ENCODE measurements at regions not wholly inside any gene's neighbourhood (a gene's known extent, or its start where the extent isn't known, plus 50 kb on each side); places are given as distances from the start of the nearest gene placed in this dataset.
"Not testable (repeated sequence)": the region's sequence is repeated elsewhere in the genome, so short reads cannot be mapped to it uniquely, and the experiment has no call there.

GRCh38 chr13:42424182-42424581, 149.8 kb upstream of the TNFSF11 start:
- no peaks in the 10 kb centered on the region for H3K36me3 ChIP-seq (ENCODE audit: control insufficient read depth, insufficient read depth, low read length, severe bottlenecking)
- no peaks in the 10 kb centered on the region for H3K4me1 ChIP-seq (ENCODE audit: control insufficient read depth, insufficient read depth, low read length)
- no peak overlapping the region for H3K9ac ChIP-seq (ENCODE audit: low read length)
- peaks cover 10% of the 10 kb centered on the region for H3K27me3 ChIP-seq (replicated peaks; ENCODE audit: control insufficient read depth, insufficient read depth, low read length)
- H3K9me3 ChIP-seq (ENCODE audit: control insufficient read depth, low read length) = peaks cover 8% of the 10 kb centered on the region
- H3K4me3 ChIP-seq (ENCODE audit: low read length) = no peak overlapping the region
- DNase-seq (ENCODE audit: low read depth) = no peak

DNA sequence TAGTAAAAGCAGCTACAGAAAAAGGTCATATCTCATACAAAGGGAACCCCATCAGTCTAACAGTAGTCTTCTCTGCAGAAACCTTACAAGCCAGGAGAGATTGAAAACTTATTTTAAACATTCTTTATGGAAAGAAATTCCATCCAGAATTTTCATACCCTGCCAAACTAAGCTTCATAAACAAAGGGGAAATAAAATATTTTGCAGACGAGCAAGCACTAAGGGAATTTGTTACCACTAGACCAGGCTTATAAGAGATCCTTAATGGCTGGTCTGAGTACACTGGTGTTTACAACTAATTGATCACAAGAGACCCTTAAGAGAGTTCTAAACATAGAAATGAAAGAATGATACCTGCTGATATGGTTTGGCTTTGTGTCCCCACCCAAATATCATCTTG, 128.6 kb upstream of the TNFSF11 start:
- Histone ChIP-seq H3K36me3 (ENCODE audit: control insufficient read depth, insufficient read depth, low read length, severe bottlenecking) (no peaks in the 10 kb centered on the region), H3K4me1 (ENCODE audit: control insufficient read depth, insufficient read depth, low read length) (no peaks in the 10 kb centered on the region), H3K4me3 (ENCODE audit: low read length) (no peak overlapping the region), H3K9ac (ENCODE audit: low read length) (no peak overlapping the region), H3K9me3 (ENCODE audit: control insufficient read depth, low read length) (peaks cover 19% of the 10 kb centered on the region), H3K27me3 (replicated peaks; ENCODE audit: control insufficient read depth, insufficient read depth, low read length) (no peaks in the 10 kb centered on the region)
- no peak for DNase-seq (ENCODE audit: low read depth)

DNA sequence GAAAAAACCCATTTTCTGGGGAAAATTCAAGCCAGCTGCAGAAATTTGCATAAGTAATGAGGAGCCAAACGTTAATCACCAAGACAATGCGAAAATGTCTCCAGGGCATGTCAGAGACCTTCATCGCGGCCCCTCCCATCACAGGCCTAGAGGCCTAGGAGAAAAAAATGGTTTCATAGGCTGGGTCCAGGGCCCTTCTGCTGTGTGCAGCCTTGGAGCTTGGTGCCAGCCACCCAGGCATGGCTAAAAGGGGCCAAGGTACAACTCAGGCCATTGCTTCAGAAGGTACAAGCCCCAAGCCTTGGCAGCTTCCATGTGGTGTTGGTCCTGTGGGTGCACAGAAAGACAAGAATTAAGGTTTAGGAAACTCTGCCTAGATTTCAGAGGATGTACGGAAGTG, 127.4 kb upstream of the TNFSF11 start:
- not testable (repeated sequence) for DNase-seq (ENCODE audit: low read depth); H3K36me3 ChIP-seq (ENCODE audit: control insufficient read depth, insufficient read depth, low read length, severe bottlenecking); H3K4me1 ChIP-seq (ENCODE audit: control insufficient read depth, insufficient read depth, low read length); H3K27me3 ChIP-seq (replicated peaks; ENCODE audit: control insufficient read depth, insufficient read depth, low read length); H3K4me3 ChIP-seq (ENCODE audit: low read length); H3K9ac ChIP-seq (ENCODE audit: low read length)
- H3K9me3 ChIP-seq (ENCODE audit: control insufficient read depth, low read length) = peaks cover 19% of the 10 kb centered on the region

GRCh38 chr13:42453091-42453645, 120.8 kb upstream of the TNFSF11 start:
- no peak for DNase-seq (ENCODE audit: low read depth)
- peaks cover 5% of the 10 kb centered on the region for H3K27me3 ChIP-seq (replicated peaks; ENCODE audit: control insufficient read depth, insufficient read depth, low read length)

DNA sequence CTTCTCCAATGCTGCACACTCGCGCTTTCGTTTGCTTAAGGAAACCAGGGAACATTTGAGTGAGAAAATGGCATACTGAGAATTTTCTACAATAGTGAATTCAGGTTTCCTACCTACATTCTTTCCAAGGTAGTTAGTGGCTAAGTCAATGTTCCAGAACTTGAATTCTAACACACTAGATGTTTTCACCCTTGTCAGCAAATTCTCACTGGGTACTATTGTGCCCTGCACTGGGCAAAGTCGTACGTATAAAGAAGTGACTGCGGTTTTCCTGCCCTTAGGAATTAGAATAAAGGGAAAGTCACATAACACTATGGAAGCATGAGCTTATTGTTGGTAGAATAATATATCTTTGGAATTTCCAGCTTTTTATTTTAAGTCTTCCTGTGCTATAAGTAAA, 119.2 kb upstream of the TNFSF11 start:
- Histone ChIP-seq H3K27me3 (replicated peaks; ENCODE audit: control insufficient read depth, insufficient read depth, low read length) (peaks cover 5% of the 10 kb centered on the region), H3K9me3 (ENCODE audit: control insufficient read depth, low read length) (no peaks in the 10 kb centered on the region), H3K9ac (ENCODE audit: low read length) (no peak overlapping the region), H3K36me3 (ENCODE audit: control insufficient read depth, insufficient read depth, low read length, severe bottlenecking) (no peaks in the 10 kb centered on the region), H3K4me1 (ENCODE audit: control insufficient read depth, insufficient read depth, low read length) (no peaks in the 10 kb centered on the region), H3K4me3 (ENCODE audit: low read length) (no peak overlapping the region)
- no peak for DNase-seq (ENCODE audit: low read depth)

More at GRCh38 chr13:42453091-42453645, 120.8 kb upstream of the TNFSF11 start:
- H3K4me3 ChIP-seq (ENCODE audit: low read length) = no peak overlapping the region
- H3K9me3 ChIP-seq (ENCODE audit: control insufficient read depth, low read length) = no peaks in the 10 kb centered on the region
- no peak overlapping the region for H3K9ac ChIP-seq (ENCODE audit: low read length)
- no peaks in the 10 kb centered on the region for H3K36me3 ChIP-seq (ENCODE audit: control insufficient read depth, insufficient read depth, low read length, severe bottlenecking)
- no peaks in the 10 kb centered on the region for H3K4me1 ChIP-seq (ENCODE audit: control insufficient read depth, insufficient read depth, low read length)

DNA sequence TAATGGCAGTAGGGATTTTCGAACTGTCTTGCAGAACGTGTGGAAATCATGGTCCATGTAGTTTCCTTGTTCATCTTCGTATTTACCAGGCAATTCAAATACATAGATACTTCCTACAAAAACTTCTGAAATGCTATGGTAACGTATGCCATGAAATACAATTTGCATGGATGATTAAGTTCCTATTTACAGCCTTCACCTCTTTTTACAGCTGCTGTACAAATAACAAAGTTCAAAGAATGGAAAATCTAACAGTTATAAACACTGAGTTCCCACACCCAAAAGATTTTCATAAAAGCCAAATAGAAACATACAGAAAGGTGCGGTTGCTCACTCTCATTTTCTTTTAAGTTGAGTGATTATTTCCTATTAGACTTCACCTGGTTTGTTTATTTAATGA, 115.8 kb upstream of the TNFSF11 start:
- Histone ChIP-seq H3K4me1 (ENCODE audit: control insufficient read depth, insufficient read depth, low read length) (no peaks in the 10 kb centered on the region), H3K9ac (ENCODE audit: low read length) (no peak overlapping the region), H3K4me3 (ENCODE audit: low read length) (no peak overlapping the region), H3K9me3 (ENCODE audit: control insufficient read depth, low read length) (peaks cover 16% of the 10 kb centered on the region), H3K36me3 (ENCODE audit: control insufficient read depth, insufficient read depth, low read length, severe bottlenecking) (no peaks in the 10 kb centered on the region), H3K27me3 (replicated peaks; ENCODE audit: control insufficient read depth, insufficient read depth, low read length) (peaks cover 5% of the 10 kb centered on the region)
- no peak for DNase-seq (ENCODE audit: low read depth)

DNA sequence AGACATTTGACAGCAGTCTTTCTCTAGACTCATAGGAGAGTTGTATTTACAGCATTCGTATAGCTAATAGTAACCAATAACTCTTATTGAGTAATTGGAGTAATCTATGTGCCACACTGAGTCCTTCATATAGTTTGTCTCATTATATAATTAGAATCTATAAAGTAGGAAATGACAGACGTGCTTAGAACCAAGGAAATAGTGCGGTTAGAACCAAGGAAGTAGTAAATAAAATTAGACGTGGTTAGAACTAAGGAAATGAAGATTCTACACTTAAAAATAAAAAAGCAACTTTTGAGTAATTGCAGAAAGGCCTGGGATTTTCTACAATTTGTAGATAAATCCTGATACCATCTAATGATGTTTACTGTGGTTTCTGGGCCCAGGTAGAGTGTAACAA, 107.8 kb upstream of the TNFSF11 start:
- no peak overlapping the region for H3K9ac ChIP-seq (ENCODE audit: low read length)
- no peaks in the 10 kb centered on the region for H3K4me1 ChIP-seq (ENCODE audit: control insufficient read depth, insufficient read depth, low read length)
- no peaks in the 10 kb centered on the region for H3K36me3 ChIP-seq (ENCODE audit: control insufficient read depth, insufficient read depth, low read length, severe bottlenecking)
- no peak for DNase-seq (ENCODE audit: low read depth)
- no peaks in the 10 kb centered on the region for H3K27me3 ChIP-seq (replicated peaks; ENCODE audit: control insufficient read depth, insufficient read depth, low read length)
- H3K9me3 ChIP-seq (ENCODE audit: control insufficient read depth, low read length) = peaks cover 11% of the 10 kb centered on the region
- no peak overlapping the region for H3K4me3 ChIP-seq (ENCODE audit: low read length)

- Histone ChIP-seq H3K9me3 (ENCODE audit: control insufficient read depth, low read length) (peaks cover 7% of the 10 kb centered on the region), H3K36me3 (ENCODE audit: control insufficient read depth, insufficient read depth, low read length, severe bottlenecking) (no peaks in the 10 kb centered on the region), H3K27me3 (replicated peaks; ENCODE audit: control insufficient read depth, insufficient read depth, low read length) (no peaks in the 10 kb centered on the region), H3K9ac (ENCODE audit: low read length) (no peak overlapping the region), H3K4me3 (ENCODE audit: low read length) (no peak overlapping the region), H3K4me1 (ENCODE audit: control insufficient read depth, insufficient read depth, low read length) (no peaks in the 10 kb centered on the region)
- DNase-seq (ENCODE audit: low read depth) = no peak
Measured at GRCh38 chr13:42466609-42467008, 107.3 kb upstream of the TNFSF11 start.

- no peak overlapping the region for H3K9ac ChIP-seq (ENCODE audit: low read length)
- H3K4me1 ChIP-seq (ENCODE audit: control insufficient read depth, insufficient read depth, low read length) = no peaks in the 10 kb centered on the region
- no peak overlapping the region for H3K4me3 ChIP-seq (ENCODE audit: low read length)
- H3K27me3 ChIP-seq (replicated peaks; ENCODE audit: control insufficient read depth, insufficient read depth, low read length) = no peaks in the 10 kb centered on the region
- no peak for DNase-seq (ENCODE audit: low read depth)
- no peaks in the 10 kb centered on the region for H3K9me3 ChIP-seq (ENCODE audit: control insufficient read depth, low read length)
- H3K36me3 ChIP-seq (ENCODE audit: control insufficient read depth, insufficient read depth, low read length, severe bottlenecking) = no peaks in the 10 kb centered on the region
Measured at GRCh38 chr13:42474954-42475353, 99.0 kb upstream of the TNFSF11 start.

DNA sequence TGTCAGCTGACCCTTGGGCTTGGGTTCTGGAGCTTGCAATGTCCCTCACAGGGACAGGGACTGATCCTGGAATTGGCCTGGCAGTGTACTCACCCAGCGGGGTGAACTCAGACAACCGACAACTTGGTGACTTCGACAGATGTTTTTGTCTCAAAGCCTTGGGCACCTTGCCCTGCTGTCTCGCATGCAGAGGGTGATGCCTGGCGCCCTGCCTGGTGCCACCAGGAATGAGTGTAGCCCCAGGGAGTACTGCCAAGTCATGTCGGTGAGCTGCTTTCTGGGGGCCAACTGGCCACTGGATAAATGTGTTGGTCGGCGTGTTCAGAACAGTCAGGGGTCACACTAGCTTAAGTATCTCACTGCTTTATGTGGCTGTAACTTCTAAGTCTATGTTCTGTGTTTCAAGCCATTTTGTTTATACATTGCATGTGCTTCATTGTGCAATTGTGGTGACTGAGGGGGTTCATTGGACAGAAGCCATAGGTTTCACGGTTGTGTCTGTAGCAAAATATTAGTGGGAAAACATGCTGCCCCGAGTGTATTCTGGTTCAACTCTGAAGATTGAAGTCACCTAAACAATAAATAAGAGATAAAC, 96.3 kb upstream of the TNFSF11 start:
- H3K4me3 ChIP-seq (ENCODE audit: low read length) = no peak overlapping the region
- no peak for DNase-seq (ENCODE audit: low read depth)
- H3K27me3 ChIP-seq (replicated peaks; ENCODE audit: control insufficient read depth, insufficient read depth, low read length) = no peaks in the 10 kb centered on the region
- H3K36me3 ChIP-seq (ENCODE audit: control insufficient read depth, insufficient read depth, low read length, severe bottlenecking) = no peaks in the 10 kb centered on the region
- no peak overlapping the region for H3K9ac ChIP-seq (ENCODE audit: low read length)
- no peaks in the 10 kb centered on the region for H3K9me3 ChIP-seq (ENCODE audit: control insufficient read depth, low read length)
- no peaks in the 10 kb centered on the region for H3K4me1 ChIP-seq (ENCODE audit: control insufficient read depth, insufficient read depth, low read length)

DNA sequence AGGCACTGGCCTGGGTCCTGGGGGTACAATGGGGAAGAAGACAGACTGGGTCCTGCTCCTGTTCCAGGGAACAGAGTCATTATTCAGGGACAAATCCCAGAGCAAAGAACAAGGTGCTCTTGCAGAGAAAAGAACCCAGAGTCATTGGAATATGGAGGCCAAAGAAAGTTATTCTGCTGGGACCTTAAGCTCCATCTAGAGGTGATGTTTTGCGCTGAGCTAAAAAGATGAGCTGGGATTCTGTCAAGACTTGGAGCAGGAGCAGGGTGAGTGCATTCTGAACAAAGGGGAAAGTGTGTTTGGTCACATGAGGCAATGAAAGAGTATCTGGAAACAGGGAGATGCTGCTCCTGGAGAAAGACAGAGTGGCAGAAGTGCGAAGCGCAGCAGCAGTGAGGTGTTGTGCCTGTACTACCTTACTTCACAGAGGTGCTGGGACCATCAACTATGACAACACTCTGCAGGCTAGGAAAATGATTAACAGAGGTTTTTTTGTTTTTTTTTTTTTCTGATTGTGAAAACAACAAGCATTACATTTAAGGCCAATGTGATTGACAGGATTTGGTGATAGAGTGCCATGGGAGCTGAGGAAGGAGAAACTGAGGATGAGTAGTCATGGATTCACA, 95.3 kb upstream of the TNFSF11 start:
- peak; percentile 27 for DNase-seq (ENCODE audit: low read depth)
- no peaks in the 10 kb centered on the region for H3K27me3 ChIP-seq (replicated peaks; ENCODE audit: control insufficient read depth, insufficient read depth, low read length)
- H3K9me3 ChIP-seq (ENCODE audit: control insufficient read depth, low read length) = no peaks in the 10 kb centered on the region
- H3K4me1 ChIP-seq (ENCODE audit: control insufficient read depth, insufficient read depth, low read length) = no peaks in the 10 kb centered on the region
- no peak overlapping the region for H3K4me3 ChIP-seq (ENCODE audit: low read length)
- H3K36me3 ChIP-seq (ENCODE audit: control insufficient read depth, insufficient read depth, low read length, severe bottlenecking) = no peaks in the 10 kb centered on the region
- no peak overlapping the region for H3K9ac ChIP-seq (ENCODE audit: low read length)

All from adipocyte (in vitro differentiated cells).